NCI-H2107 (cell line): ENCODE measurements at regions not wholly inside any gene's neighbourhood (a gene's known extent, or its start where the extent isn't known, plus 50 kb on each side); places are given as distances from the start of the nearest gene placed in this dataset.
"Not testable (repeated sequence)": the region's sequence is repeated elsewhere in the genome, so short reads cannot be mapped to it uniquely, and the experiment has no call there.

Experiments used
- DNase-seq: peaks from one replicate; lab custom pipeline; 2025; lab: John Stamatoyannopoulos, UW

- no peak for DNase-seq
These were observed 205.1 kb downstream of the NUFIP1 start for GRCh38 chr13:44783994-44784707.

GRCh38 chr13:44780591-44781280, 204.6 kb upstream of the TSC22D1 start:
- no peak for DNase-seq

GRCh38 chr13:44778761-44779484, 202.8 kb upstream of the TSC22D1 start:
- no peak for DNase-seq

DNA sequence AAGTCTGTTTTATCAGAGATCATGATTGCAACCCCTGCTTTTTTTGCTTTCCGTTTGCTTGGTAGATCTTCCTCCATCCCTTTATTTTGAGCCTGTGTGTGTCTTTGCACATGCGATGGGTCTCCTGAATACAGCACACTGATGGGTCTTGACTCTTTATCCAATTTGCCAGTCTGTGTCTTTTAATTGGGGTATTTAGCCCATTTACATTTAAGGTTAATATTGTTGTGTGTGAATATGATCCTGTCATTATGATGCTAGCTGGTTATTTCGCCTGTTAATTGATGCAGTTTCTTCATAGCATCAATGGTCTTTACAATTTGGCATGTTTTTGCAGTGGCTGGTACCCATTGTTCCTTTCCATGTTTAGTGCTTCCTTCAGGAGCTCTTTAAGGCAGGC, 199.2 kb upstream of the TSC22D1 start:
- not testable (repeated sequence) for DNase-seq

GRCh38 chr13:44770951-44771350, 194.8 kb upstream of the TSC22D1 start:
- DNase-seq = no peak

- no peak for DNase-seq
These were observed 193.6 kb upstream of the TSC22D1 start for GRCh38 chr13:44769686-44770085.

DNA sequence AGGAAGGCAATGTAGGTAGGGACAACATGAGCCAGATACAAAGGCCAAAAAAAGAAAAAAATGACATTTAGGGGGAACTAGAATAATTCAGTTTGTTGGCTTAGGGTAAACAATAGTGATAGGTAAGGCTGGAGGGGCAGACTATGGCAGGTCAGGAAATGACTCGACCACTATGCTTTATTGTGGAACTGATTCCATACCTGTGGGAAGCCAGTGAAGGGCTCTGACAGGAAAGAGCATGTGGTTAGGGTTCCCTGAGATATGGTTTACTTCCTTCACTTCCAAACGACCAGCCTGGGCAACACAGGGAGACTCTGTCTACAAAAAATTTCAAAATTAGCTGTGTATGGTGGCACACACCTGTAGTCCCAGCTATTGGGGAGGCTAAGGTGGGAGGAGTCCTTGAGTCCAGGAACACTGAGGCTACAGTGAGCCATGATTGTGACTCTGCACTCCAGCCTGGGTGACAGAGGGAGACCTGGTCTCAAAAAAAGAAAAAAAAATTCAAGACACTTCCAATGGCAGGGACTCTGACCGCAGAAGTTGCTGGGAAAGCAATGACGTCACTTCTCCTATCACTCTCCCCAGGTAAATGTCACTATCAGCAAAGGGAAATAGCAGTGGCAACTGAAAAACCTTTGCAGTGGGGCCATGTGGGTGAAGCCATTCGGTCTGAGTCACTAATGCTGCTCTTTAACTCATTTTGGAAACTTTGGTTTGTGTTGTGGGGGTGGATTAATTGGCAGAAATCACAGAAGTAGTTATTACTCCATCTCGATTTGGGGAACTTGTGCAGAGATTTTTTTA, 192.8 kb upstream of the TSC22D1 start:
- DNase-seq = no peak

- no peak for DNase-seq
These were observed 192.1 kb upstream of the TSC22D1 start for GRCh38 chr13:44768239-44768638.

DNA sequence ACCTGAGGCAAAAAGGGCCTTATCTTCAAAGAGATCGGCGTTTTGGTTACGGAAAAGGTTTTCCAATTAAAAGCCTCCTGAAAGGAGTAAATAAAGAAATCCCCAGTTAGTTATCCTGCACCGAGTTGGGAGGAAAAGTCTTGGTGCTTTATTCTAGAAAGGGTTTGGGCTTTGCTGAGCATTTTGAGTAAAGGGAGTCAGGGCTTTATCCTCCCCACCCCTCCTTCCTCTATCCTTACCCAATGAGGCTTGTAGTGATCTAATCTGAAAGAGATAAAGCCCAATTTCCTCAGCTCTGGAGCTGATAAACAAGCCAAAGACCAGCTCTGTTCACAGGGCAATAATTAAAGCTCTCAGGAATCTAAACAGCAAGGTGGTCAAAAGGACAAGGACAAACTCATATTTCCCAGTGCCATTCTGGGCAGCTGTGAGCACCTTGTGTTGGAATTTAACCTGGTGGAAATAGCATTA, 188.9 kb upstream of the TSC22D1 start:
- DNase-seq = no peak

DNA sequence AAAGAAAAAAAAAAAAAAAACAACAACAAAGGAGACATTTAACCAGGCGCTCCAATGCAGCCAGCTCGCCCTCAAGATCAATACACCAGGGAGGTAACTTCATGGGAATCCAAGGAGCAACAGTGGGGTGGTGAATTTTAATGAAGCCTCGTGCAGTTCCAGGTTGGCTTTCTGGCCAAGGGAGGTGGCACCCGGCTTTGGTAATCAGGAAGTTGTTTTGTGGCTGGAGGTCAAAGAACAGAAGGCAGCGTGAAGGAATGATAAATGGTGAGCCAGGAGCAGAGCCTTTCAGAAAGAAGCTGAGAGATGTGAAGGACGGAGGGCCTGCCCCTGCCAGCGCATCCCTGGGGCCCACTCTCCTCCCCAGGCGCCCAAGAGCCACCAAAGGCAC, 188.2 kb upstream of the TSC22D1 start:
- no peak for DNase-seq

- DNase-seq = no peak
These were observed 187.6 kb upstream of the TSC22D1 start for GRCh38 chr13:44763615-44764301.

DNA sequence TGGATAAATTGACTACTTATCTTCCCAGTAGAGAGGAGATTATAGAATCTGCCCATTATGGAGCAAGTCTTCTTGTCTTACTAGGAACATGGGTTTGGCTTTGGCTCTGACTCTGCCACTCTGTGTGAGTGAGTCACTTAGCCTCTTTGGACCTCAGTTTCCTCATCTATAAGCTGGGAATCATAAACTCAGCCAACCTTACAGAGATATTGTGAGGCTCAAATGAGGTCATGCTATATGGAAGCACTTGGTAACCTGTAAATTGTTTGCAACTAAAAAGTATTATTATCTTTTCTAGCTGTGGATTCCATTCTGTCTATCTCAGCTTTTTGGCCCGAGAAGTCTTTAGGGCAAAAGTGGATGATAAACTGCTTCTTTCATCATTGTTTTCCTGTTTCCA, 186.8 kb upstream of the TSC22D1 start:
- DNase-seq = no peak

DNA sequence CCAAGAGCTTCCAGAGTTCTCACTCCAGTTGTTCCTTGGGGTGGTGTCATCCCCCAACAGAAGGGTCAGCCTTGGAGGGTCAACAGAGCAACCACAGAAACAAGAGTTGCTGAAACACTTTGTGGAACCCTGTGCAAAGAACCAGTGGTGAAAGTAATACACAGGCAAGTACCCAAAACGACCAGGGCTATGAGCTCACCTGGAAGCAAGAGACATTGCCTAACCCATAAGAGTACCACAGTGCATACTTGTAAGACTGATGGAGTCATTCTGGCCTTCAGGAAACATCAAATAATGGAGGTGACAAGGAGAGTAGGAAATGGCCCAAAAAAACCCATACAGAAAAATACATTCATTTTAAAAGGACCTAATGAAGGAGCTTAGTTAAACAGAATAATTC, 184.3 kb upstream of the TSC22D1 start:
- no peak for DNase-seq

GRCh38 chr13:44759384-44760360, 183.5 kb upstream of the TSC22D1 start:
- DNase-seq = peak; percentile 82

GRCh38 chr13:44758630-44759383, 182.7 kb upstream of the TSC22D1 start:
- DNase-seq = no peak

DNA sequence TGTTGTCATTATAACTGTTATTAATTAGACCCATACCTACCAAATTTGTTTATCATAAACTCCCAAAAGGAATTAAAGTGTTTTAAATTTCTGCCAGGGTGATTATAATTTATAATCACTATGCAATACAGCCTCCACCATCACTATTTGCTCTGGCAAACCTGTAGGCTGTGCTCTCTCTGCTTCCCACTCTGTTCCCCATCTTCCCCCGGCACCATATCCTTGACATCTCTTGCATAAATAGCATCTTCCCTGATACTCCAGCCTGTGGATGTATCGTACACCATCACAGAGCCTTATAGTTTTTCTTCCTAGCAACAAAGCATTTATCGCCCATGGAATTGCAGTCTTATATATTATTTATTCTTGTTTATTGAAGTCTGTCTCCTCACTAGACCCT, 181.5 kb upstream of the TSC22D1 start:
- no peak for DNase-seq

DNA sequence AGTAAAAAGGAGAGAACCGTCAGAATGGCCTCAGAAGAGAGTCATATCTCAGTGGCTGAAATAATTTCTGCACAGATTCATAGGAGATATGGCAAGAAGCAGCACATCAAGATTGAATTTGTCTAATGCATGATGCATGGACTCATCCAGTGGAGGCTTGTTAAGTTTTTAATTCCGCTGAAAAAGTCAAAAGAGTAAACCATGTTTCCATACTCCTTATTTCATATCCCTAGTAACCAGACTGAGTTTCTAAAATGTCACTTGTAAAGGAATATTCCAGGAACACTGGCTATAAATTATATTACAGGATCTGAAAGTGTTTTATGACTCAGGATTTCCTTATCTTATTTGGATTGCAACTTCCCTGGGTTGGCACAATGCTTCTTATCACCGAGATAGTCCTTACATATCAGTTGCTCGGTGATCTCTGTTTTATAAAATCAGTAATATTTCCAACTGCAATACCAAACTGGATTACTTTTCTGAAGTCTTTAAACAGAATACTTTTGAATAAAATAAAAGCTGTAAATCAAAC, 180.2 kb upstream of the TSC22D1 start:
- DNase-seq = no peak

DNA sequence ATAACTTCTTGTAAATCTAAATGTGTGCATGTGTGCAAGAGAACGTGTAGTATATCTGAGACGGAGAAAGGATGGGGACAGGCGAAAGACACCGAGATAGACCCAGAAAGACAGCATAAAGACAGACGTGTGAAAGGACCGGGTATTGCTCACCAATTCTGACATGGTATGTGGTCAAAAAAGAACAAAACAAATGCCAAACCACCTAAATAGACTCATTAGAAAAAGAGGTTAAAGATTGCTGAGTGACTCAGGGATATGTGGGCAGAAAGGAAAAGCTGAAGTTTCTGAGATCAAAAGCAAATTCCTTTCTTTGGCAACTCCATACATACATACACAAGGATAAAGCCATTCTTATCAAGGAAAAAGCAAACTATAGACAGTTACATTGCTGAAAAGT, 179.7 kb upstream of the TSC22D1 start:
- no peak for DNase-seq

DNA sequence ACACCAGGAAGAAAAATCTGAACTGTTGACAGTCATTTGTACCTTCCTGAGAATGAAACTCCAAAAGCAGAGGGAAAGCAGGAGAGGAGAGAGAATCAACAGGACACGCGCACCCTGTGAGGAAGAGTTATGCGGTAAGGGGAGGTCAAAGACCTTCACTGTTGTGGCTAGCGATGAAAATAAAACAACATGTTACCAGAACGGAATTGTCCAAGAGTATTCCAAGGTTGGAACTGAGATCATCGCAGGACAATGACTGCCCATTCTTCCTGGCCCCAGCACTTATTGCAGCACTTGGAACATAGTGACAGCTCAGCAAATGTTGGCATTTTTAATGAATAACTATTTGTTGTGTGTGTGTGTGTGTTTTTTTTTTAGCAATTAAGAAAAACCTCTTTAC, 176.0 kb upstream of the TSC22D1 start:
- DNase-seq = no peak
